Fibroblast of lung (primary cell): ENCODE measurements at regions not wholly inside any gene's neighbourhood (a gene's known extent, or its start where the extent isn't known, plus 50 kb on each side); places are given as distances from the start of the nearest gene placed in this dataset.

Experiments used
- DNase-seq, 2 donors: peaks; one replicate each; pipeline versions ENCODE4 v3.0.0 to v3.0.0-alpha.2; 2010; ENCODE audit warnings: low read depth in 2 of 2
- H2AFZ ChIP-seq: 2 replicates; pipeline ENCODE4 v1.5.1; 2012; ENCODE audit warnings: low read length, control low read depth, inconsistent platforms
- H3K27ac ChIP-seq: 2 replicates; pipeline ENCODE4 v1.5.1; 2011; ENCODE audit warnings: low read length, control low read depth; ENCODE audit not compliant: insufficient read depth
- H3K27me3 ChIP-seq: 2 replicates; pipeline ENCODE4 v1.5.1; 2011; ENCODE audit warnings: mild to moderate bottlenecking, low read length; ENCODE audit not compliant: control insufficient read depth, insufficient read depth
- H3K36me3 ChIP-seq: 2 replicates; pipeline ENCODE4 v1.5.1; 2011; ENCODE audit warnings: low read length; ENCODE audit not compliant: control insufficient read depth, insufficient read depth
- H3K4me1 ChIP-seq: 2 replicates; pipeline ENCODE4 v1.5.1; 2011; ENCODE audit warnings: low read length; ENCODE audit not compliant: control insufficient read depth, insufficient read depth; ENCODE audit errors: extremely low read depth
- H3K4me2 ChIP-seq: 2 replicates; pipeline ENCODE4 v1.5.1; 2011; ENCODE audit warnings: low read length, control low read depth; ENCODE audit not compliant: insufficient read depth; ENCODE audit errors: extremely low read depth
- H3K4me3 ChIP-seq, 4 experiments: fragments of 200-600 bp in 1 of 4; sonication (generic) in 1 of 4; replicated peaks in 1 of 4; 2 replicates each; pipeline ENCODE4 v1.5.1; 2011 to 2016; ENCODE audit warnings: low read length in 4 of 4, low read depth in 3 of 4, mild to moderate bottlenecking in 3 of 4, control low read depth in 2 of 4, inconsistent platforms in 1 of 4, mixed read lengths in 1 of 4; ENCODE audit not compliant: insufficient read depth in 1 of 4; ENCODE audit errors: control extremely low read depth in 1 of 4
- H3K79me2 ChIP-seq: 2 replicates; pipeline ENCODE4 v1.5.1; 2012; ENCODE audit warnings: mild to moderate bottlenecking, low read length, inconsistent platforms; ENCODE audit not compliant: control insufficient read depth, insufficient read depth
- H3K9ac ChIP-seq: 2 replicates; pipeline ENCODE4 v1.5.1; 2011; ENCODE audit warnings: mild to moderate bottlenecking, low read length, control low read depth; ENCODE audit not compliant: insufficient read depth
- H3K9me3 ChIP-seq: 2 replicates; pipeline ENCODE4 v1.5.1; 2012; ENCODE audit warnings: low read depth, low read length; ENCODE audit not compliant: control insufficient read depth, insufficient read depth
- H4K20me1 ChIP-seq: 2 replicates; pipeline ENCODE4 v1.5.1; 2011; ENCODE audit warnings: low read length; ENCODE audit not compliant: control insufficient read depth, insufficient read depth; ENCODE audit errors: extremely low read depth
- EZH2 ChIP-seq: IDR thresholded peaks from 2 replicates; pipeline ENCODE4 v1.5.1; 2012; ENCODE audit warnings: low read length, control low read depth, mild to moderate bottlenecking; ENCODE audit errors: missing control alignments
- TF ChIP-seq, protein P1 (sequence below), 2 donors: IDR thresholded peaks in 1 of 2; conservative IDR thresholded peaks in 1 of 2; 1 replicate in 1 of 2; 2 replicates in 1 of 2; pipeline ENCODE4 v1.5.1; 2011 to 2012; ENCODE audit warnings: low read length in 2 of 2, control low read depth in 1 of 2, inconsistent platforms in 1 of 2, low read depth in 1 of 2, mild to moderate bottlenecking in 1 of 2

DNA sequence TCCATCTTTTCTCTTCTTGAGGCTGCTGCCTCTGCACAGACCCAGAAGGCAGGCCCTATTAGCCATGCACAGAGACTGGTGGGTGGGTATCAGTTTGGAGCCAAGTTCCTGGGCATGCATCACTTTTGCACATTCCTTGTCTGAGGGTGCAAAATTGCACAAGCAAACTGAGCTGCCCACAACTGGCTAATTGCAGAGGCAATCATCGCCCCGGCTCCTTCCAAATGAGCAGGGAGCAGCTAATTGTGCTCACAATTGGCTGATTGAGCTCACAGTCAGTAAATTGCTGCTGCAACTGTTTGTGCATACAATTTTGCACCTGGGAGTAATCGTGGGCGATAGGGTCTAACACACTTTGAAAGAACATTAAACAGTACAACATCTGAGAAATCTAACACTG lies 511.4 kb downstream of the DHX35 start:
- Histone ChIP-seq H3K79me2 (no peaks in the 10 kb centered on the region), H3K27ac (no peak overlapping the region), H3K27me3 (no peaks in the 10 kb centered on the region), H3K4me2 (no peak overlapping the region), H3K36me3 (no peaks in the 10 kb centered on the region), H3K4me1 (no peaks in the 10 kb centered on the region), H2AFZ (no peak overlapping the region), H4K20me1 (no peaks in the 10 kb centered on the region), H3K4me3 (no peak overlapping the region), H3K9ac (no peak overlapping the region), H3K9me3 (no peaks in the 10 kb centered on the region)
- TF ChIP-seq, protein P1, sequence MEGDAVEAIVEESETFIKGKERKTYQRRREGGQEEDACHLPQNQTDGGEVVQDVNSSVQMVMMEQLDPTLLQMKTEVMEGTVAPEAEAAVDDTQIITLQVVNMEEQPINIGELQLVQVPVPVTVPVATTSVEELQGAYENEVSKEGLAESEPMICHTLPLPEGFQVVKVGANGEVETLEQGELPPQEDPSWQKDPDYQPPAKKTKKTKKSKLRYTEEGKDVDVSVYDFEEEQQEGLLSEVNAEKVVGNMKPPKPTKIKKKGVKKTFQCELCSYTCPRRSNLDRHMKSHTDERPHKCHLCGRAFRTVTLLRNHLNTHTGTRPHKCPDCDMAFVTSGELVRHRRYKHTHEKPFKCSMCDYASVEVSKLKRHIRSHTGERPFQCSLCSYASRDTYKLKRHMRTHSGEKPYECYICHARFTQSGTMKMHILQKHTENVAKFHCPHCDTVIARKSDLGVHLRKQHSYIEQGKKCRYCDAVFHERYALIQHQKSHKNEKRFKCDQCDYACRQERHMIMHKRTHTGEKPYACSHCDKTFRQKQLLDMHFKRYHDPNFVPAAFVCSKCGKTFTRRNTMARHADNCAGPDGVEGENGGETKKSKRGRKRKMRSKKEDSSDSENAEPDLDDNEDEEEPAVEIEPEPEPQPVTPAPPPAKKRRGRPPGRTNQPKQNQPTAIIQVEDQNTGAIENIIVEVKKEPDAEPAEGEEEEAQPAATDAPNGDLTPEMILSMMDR (conservative IDR thresholded peaks at IDR 0.05 in 1 of 2, IDR thresholded peaks at IDR 0.05 in 1 of 2; ENCODE audit: low read depth in 1 of 2, low read length in 2 of 2): no peak
- no peak for TF ChIP-seq EZH2
- no peak for DNase-seq

DNA sequence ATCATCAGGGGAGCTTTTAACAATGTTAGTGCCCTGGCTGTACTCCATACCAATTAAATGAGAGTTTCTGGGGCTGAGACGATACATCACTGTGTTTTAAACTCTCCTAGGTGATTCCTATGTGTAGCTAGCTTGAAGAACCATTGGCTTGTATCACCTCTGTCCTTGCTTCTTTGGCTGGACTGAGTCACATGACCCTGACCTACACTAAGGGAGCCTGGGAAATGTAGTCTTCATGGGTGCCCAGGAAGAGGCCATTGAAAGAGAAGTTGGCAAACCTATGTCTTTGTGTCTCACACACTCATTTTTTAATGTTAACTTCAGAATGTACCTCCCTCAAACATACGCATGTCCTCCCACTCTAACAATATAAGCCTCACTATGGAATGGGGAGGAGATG lies 506.6 kb downstream of the DHX35 start:
- no peaks in the 10 kb centered on the region for H3K4me1 ChIP-seq
- no peak overlapping the region for H3K4me2 ChIP-seq
- no peak overlapping the region for H2AFZ ChIP-seq
- DNase-seq: no peak
- no peaks in the 10 kb centered on the region for H3K36me3 ChIP-seq
- H3K27me3 ChIP-seq: no peaks in the 10 kb centered on the region
- H3K27ac ChIP-seq: no peak overlapping the region
- H4K20me1 ChIP-seq: no peaks in the 10 kb centered on the region
- no peak overlapping the region for H3K9ac ChIP-seq
- H3K9me3 ChIP-seq: no peaks in the 10 kb centered on the region
- no peak for TF ChIP-seq EZH2
- TF ChIP-seq, protein P1 (conservative IDR thresholded peaks at IDR 0.05 in 1 of 2, IDR thresholded peaks at IDR 0.05 in 1 of 2; ENCODE audit: low read depth in 1 of 2, low read length in 2 of 2): no peak
- no peak overlapping the region for H3K4me3 ChIP-seq
- H3K79me2 ChIP-seq: no peaks in the 10 kb centered on the region

DNA sequence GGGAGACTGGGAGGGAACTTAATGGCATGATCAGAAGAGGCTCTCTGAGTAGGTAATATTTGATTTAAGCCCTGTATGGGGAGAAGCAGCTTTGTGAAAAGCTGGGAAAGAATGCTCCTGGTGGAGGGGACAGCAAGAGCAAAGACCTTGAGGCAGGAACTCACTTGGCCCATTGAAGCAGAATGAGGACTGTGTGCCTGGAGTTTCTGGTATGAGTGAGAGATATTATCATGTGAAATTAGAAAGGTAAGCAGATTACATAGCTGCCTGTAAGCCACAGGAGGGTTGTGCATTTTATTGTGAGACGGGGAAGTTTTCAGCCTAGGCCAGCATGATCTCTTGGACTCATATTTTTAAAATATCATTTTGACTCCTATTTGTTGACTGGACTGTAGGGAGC lies 502.1 kb downstream of the DHX35 start:
- Histone ChIP-seq H3K4me2 (no peak overlapping the region), H3K9me3 (no peaks in the 10 kb centered on the region), H3K4me3 (no peak overlapping the region), H3K9ac (no peak overlapping the region), H2AFZ (no peak overlapping the region), H4K20me1 (no peaks in the 10 kb centered on the region), H3K79me2 (no peaks in the 10 kb centered on the region), H3K36me3 (no peaks in the 10 kb centered on the region), H3K4me1 (no peaks in the 10 kb centered on the region), H3K27me3 (no peaks in the 10 kb centered on the region), H3K27ac (no peak overlapping the region)
- TF ChIP-seq, protein P1 (conservative IDR thresholded peaks at IDR 0.05 in 1 of 2, IDR thresholded peaks at IDR 0.05 in 1 of 2; ENCODE audit: low read depth in 1 of 2, low read length in 2 of 2): no peak
- TF ChIP-seq EZH2: no peak
- no peak for DNase-seq
